ENCODE measurements at regions not wholly inside any gene's neighbourhood (a gene's known extent, or its start where the extent isn't known, plus 50 kb on each side); places are given as distances from the start of the nearest gene placed in this dataset.
A peak's percentile ranks its signal among the peaks of the same experiment; 100 is the strongest.

DNA sequence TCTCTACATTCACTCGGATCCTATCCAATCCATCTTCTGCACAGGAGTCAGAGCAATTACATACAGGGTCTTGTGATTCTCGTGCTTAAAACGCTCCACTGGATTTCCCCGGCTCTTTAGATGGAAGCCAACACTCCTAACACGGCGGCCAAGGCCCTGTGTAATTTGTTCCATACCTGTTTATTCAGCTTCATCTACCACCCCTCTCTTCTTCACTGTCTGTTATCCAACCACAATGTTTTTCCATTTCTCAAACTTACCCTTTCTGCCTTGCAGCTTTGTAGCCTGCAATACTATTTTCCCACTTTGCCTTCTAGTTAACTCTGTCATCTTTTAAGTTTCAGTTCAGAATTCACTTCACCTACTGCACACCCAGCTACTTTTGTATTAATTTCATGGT is 249.6 kb upstream of the USP25 start:
- peaks cover 12% of the 10 kb centered on the region for H3K9me3 Mint-ChIP-seq
- H3F3A ChIP-seq (ENCODE audit: low read depth) = no peaks in the 10 kb centered on the region
- H3K9me3 ChIP-seq (ENCODE audit: low read depth) = no peaks in the 10 kb centered on the region
- TF ChIP-seq EZH2phosphoT487 (IDR thresholded peaks at IDR 0.05) = no peak
- TF ChIP-seq, protein P1, sequence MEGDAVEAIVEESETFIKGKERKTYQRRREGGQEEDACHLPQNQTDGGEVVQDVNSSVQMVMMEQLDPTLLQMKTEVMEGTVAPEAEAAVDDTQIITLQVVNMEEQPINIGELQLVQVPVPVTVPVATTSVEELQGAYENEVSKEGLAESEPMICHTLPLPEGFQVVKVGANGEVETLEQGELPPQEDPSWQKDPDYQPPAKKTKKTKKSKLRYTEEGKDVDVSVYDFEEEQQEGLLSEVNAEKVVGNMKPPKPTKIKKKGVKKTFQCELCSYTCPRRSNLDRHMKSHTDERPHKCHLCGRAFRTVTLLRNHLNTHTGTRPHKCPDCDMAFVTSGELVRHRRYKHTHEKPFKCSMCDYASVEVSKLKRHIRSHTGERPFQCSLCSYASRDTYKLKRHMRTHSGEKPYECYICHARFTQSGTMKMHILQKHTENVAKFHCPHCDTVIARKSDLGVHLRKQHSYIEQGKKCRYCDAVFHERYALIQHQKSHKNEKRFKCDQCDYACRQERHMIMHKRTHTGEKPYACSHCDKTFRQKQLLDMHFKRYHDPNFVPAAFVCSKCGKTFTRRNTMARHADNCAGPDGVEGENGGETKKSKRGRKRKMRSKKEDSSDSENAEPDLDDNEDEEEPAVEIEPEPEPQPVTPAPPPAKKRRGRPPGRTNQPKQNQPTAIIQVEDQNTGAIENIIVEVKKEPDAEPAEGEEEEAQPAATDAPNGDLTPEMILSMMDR (IDR thresholded peaks at IDR 0.05) = no peak
- TF ChIP-seq EZH2 (IDR thresholded peaks at IDR 0.05) = no peak
- peaks cover 3% of the 10 kb centered on the region for H3K27me3 Mint-ChIP-seq (ENCODE audit: insufficient read depth, low read depth)
- H3K36me3 Mint-ChIP-seq = peaks cover 2% of the 10 kb centered on the region
- H3K36me3 ChIP-seq = no peaks in the 10 kb centered on the region
- H2AFZ ChIP-seq (replicated peaks) = no peak overlapping the region
- H3K4me3 ChIP-seq = no peak overlapping the region
- no peak overlapping the region for H3K4me3 Mint-ChIP-seq
- peaks cover 18% of the 10 kb centered on the region for H3K4me1 Mint-ChIP-seq
- no peaks in the 10 kb centered on the region for H3K27me3 ChIP-seq
- no peak overlapping the region for H3K9ac ChIP-seq
- H4K20me1 ChIP-seq (ENCODE audit: low read depth) = no peaks in the 10 kb centered on the region
- no peak overlapping the region for H3K4me2 ChIP-seq
- no peak overlapping the region for H3K27ac ChIP-seq
- no peaks in the 10 kb centered on the region for H3K79me2 ChIP-seq (ENCODE audit: low read depth)
- no peaks in the 10 kb centered on the region for H3K4me1 ChIP-seq
- no peak for DNase-seq (ENCODE audit: low spot score)
- H3K27ac Mint-ChIP-seq = no peak overlapping the region

DNA sequence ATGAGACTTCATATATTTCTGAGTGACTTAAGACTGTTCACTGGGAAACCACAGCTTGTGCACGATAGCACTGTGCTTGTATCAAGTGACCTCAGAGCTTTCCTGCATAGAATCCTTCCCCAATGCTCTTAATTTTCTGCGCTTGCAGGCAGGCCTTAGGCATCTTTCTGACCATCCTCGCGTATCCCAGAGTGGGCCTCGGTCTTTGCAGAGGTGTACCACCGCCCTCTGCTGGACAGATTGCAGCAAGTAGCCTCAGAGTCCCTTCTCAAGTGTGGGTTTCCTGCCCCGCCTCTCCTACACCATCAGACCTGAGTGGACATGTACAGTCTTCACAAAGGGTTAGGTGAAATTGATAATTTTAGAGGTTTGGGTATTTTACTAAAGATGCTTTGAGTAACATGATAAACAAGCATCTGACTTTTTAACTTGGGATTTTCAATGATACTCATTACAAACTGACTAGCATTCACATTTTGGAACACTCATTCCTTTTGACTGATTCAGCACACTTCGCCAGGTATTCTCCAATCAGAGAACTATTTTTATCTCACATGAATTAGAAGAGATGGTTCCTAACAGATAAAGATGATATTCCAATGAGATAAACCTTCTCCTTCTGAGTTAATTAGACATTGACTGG is 246.5 kb upstream of the USP25 start:
- Histone ChIP-seq H3K4me1 (no peaks in the 10 kb centered on the region), H3F3A (ENCODE audit: low read depth) (no peaks in the 10 kb centered on the region), H3K9ac (no peak overlapping the region), H3K27ac (no peak overlapping the region), H3K4me2 (no peak overlapping the region), H3K4me3 (no peak overlapping the region), H3K27me3 (no peaks in the 10 kb centered on the region), H4K20me1 (ENCODE audit: low read depth) (no peaks in the 10 kb centered on the region), H3K36me3 (no peaks in the 10 kb centered on the region), H2AFZ (replicated peaks) (no peak overlapping the region), H3K79me2 (ENCODE audit: low read depth) (no peaks in the 10 kb centered on the region), H3K9me3 (ENCODE audit: low read depth) (no peaks in the 10 kb centered on the region)
- TF ChIP-seq EZH2 (IDR thresholded peaks at IDR 0.05) = no peak
- TF ChIP-seq, protein P1 (IDR thresholded peaks at IDR 0.05) = peak; percentile 89
- peak; percentile 93 for DNase-seq (ENCODE audit: low spot score)
- H3K4me3 Mint-ChIP-seq = no peak overlapping the region
- H3K27ac Mint-ChIP-seq = no peak overlapping the region
- H3K36me3 Mint-ChIP-seq = no peaks in the 10 kb centered on the region
- H3K9me3 Mint-ChIP-seq = peaks cover 4% of the 10 kb centered on the region
- H3K27me3 Mint-ChIP-seq (ENCODE audit: insufficient read depth, low read depth) = peaks cover 3% of the 10 kb centered on the region
- H3K4me1 Mint-ChIP-seq = peaks cover 18% of the 10 kb centered on the region

DNA sequence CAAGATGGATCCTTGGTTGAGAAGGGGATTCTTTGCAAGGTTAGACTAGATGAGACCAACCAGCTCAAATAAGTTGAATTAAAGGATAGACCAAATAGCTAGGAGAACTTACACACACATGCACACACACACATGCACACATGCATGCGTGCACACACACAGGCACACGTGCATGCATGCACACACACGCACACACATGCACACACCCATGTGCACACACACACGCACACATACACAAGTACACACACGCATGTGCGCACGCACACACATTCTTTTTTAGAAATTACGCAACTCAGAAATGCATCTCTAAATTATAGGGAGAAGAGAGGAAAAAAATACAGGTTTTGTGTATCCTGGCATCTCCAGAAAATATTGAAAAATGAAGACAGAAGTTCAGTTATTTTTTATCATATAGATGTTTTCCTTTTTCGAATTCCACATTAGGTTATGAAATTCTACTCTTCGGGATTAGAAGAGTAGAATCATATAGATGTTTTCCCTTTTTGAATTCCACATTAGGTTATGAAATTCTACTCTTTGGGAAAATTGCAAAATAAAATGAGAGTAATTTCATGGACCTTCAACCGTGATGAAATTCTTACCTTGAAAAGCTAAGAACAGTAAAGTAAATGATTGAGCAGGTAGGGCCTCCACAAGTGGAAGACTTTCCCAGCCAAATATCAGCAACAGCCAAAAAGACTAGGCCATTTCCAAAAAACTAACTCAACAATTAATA is 243.2 kb upstream of the USP25 start:
- Mint-ChIP-seq H3K4me1 (peaks cover 14% of the 10 kb centered on the region), H3K9me3 (no peaks in the 10 kb centered on the region), H3K36me3 (no peaks in the 10 kb centered on the region), H3K27ac (no peak overlapping the region), H3K4me3 (no peak overlapping the region), H3K27me3 (ENCODE audit: insufficient read depth, low read depth) (peaks cover 3% of the 10 kb centered on the region)
- DNase-seq (ENCODE audit: low spot score) = no peak
- Histone ChIP-seq H3K4me1 (no peaks in the 10 kb centered on the region), H3K4me2 (no peak overlapping the region), H3K79me2 (ENCODE audit: low read depth) (no peaks in the 10 kb centered on the region), H3K27me3 (no peaks in the 10 kb centered on the region), H3F3A (ENCODE audit: low read depth) (no peaks in the 10 kb centered on the region), H2AFZ (replicated peaks) (no peak overlapping the region), H3K9ac (no peak overlapping the region), H4K20me1 (ENCODE audit: low read depth) (no peaks in the 10 kb centered on the region), H3K9me3 (ENCODE audit: low read depth) (no peaks in the 10 kb centered on the region), H3K27ac (no peak overlapping the region), H3K36me3 (no peaks in the 10 kb centered on the region), H3K4me3 (no peak overlapping the region)
- no peak for TF ChIP-seq EZH2 (IDR thresholded peaks at IDR 0.05)
- TF ChIP-seq, protein P1 (IDR thresholded peaks at IDR 0.05) = no peak
- TF ChIP-seq EZH2phosphoT487 (IDR thresholded peaks at IDR 0.05) = no peak

Data from neural progenitor cell (in vitro differentiated cells).